ENCODE measurements at regions not wholly inside any gene's neighbourhood (a gene's known extent, or its start where the extent isn't known, plus 50 kb on each side); places are given as distances from the start of the nearest gene placed in this dataset.

DNA sequence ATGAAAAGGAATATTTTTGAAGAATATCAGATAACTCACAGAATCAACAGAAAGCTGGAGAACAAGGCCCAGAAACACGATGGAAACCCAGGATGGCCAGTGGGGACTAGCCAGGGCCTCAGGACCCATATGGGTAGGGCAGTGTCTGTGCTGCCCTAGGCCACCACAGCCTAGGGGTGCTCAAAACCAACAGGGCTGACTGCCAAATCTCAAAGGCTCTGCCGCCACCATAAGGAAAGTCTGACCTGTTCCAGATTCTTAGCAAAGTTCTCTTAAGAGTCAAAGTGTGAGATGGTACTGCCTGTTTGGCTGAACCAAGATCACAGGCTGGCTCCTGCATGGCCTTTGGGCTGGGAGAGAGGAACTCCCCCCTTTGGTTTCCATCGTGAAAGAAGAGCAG lies 164.7 kb upstream of the CTTNBP2NL start:
- no peak for DNase-seq

GRCh38 chr1:112232848-112233247 lies 163.2 kb upstream of the CTTNBP2NL start:
- no peak for DNase-seq

GRCh38 chr1:112234710-112235109 lies 161.3 kb upstream of the CTTNBP2NL start:
- DNase-seq: no peak

DNA sequence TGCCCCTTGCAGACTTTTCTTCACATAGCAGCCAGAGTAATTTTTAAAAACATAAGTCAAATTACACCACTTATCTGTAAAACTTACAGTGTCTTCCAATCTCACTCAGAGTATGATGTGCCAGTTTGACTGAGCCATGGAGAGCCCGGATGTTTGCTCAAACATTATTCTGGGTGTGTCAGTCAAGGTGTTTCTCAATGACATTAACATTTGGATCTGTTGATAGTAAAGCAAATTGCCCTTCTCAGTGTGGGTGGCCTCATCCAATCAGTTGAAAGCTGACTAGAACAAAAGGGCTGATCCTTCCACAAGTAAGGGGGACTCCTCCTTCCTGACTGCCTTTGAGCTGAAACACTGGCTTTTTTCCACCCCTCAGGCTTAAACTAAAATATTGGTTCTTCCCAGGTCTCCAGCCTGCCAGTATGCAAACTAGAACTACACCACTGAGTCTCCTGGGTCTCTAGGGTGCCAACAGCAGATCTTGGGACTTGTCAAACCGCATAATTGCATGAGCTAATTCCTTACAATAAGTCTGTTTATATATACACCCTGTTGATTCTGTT lies 157.9 kb upstream of the CTTNBP2NL start:
- no peak for DNase-seq

GRCh38 chr1:112239683-112240330 lies 156.2 kb upstream of the CTTNBP2NL start:
- DNase-seq: no peak

DNA sequence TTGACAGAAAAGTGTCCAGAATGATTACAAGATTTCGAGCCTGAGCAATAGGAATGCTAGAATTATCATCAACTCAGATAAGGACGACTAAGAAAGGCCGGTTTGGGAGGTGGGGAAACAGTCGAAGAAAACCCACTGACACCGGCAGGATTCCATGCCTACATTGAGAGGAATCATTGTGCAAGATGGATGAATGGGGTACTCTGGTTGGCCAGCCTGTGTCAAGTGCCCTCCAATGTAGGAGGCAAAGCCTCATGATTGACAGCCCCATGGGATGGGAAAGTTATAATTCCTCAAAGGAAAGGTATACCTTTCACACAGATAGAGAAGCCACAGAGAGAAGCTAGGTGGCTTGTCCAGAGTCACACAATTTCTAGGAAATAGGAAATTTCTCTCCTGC lies 153.5 kb upstream of the CTTNBP2NL start:
- DNase-seq: no peak

GRCh38 chr1:112244131-112244530 lies 151.9 kb upstream of the CTTNBP2NL start:
- DNase-seq: no peak

- no peak for DNase-seq
These were observed 150.9 kb upstream of the CTTNBP2NL start for GRCh38 chr1:112245114-112245513.

GRCh38 chr1:112247036-112247597 lies 148.9 kb upstream of the CTTNBP2NL start:
- DNase-seq: no peak

DNA sequence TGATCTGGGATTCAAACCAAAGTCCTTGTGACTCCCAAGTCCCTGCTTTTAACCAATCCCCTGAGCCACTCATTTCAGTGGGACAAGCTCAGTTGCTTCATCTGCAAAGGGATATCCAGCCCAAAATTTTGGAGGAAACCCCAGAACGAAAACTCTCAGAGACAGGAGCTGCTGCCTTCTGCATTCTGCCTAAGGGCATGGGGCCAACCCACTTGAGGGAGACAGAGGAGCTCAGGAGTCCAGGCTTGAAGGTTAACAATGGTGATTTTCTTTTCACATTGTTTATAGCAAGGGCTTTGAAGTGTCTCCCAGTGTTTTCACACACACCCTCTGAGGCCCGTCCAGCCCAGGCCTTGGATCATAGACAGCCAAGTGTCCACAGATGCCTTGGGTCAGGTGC lies 148.1 kb upstream of the CTTNBP2NL start:
- no peak for DNase-seq

DNA sequence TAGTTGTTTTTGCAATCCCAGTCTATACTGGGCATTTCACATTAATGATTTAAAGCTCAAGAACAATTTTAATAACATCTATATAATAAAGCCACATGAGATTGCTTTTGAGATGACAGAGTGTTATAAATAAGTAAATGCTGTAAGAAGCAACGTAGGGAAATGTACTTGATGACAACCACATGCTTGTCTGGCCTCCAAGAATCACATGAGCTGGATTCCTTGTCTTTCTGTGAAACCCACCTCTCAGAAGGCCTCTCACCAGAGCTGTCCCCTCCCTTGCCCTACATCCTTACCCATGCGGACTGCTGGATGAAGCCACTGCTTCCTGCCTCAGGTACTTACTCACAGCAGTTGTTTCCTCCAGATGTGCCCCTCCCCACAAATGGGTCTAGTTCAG lies 145.1 kb upstream of the CTTNBP2NL start:
- DNase-seq: no peak

- DNase-seq: no peak
These were observed 144.1 kb upstream of the CTTNBP2NL start for GRCh38 chr1:112251766-112252506.

DNA sequence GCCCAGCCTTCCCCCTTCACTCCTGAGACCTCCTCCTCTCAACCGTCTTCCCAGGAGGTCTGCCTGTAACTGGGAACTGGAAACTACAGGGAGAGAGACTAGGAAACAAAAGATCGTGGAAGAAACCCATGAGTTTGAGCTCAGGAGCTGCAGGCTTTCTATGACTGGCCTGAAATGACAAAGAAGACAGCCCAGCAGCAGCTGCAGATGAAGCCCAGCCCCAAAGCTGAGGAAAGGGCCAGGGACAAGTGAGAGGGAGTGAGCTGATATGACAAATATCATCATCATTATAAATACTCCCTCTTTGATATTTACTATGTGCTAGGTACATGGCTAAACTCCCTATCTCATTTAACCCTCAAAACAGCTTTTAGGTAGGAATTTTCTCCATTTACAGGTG lies 142.6 kb upstream of the CTTNBP2NL start:
- no peak for DNase-seq

DNA sequence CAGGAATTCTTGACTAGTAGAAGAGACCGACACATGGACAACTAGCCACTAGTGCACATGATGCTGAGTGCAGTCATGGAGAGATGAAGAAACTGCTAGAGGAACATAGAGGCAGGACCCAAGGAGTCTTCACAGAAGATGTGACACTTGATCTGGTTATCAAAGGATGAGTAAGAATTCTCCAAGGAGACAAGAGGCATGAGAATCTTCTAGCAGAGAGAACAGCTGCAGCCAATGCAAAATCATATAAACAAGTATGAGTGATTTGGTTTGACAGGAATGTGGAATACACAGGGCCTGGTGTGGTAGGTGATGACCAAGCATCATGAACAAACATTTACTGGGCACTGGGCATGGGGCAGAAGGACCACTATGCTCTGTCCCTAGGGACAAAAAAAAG lies 140.9 kb upstream of the CTTNBP2NL start:
- no peak for DNase-seq

DNA sequence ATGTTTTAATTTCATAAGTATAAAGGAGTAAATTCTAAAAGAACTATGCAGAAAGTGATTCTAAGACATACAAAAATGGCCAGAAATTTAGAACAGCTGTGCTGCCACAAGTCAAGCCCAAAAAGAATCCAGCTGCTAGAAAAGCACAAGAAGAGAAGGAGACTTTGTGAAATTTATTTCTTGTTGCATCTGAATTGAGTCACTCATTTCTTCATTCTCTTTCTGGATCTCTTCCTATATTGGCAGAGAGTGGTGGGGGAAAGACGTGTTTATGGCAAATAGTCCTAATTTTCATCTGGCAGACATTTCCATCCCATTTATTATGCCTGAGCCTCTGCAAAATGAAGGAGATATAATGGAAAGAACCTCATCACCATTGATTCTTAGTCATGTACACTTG lies 139.6 kb upstream of the CTTNBP2NL start:
- DNase-seq: no peak

DNA sequence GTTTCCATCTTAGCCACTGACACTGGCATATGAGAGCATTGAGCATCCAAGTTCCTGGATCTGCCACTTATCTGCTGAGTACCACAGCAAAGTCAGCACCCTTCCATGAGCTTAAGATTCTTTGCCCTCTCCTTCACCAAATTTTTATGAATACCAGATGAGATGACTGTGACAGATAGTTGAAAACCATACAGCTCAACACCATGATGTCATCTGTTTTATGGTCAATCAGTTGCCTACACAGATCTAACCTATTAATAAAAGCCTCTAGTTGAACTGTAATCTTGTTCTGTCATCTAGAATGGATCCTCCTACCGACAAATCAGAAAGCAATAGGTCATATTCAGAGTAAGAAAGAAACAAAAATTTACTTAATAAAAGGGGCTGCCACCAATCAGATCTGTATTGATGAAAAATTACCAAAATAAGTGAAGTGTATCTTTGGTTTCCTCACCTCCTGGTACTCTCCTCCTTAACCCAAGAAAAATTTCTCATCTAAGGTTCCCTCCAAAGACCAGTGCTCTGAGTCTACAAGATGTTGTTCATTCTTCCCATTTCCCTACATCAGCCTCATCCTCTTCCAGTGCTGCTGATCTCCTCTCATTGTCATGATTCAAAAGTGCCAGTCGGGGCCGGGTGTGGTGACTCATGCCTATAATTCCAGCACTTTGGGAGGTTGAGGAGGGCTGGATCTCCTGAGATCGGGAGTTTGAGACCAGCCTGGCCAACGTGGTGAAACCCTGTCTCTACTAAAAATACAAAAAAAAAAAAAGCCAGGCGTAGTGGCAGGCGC lies 138.8 kb upstream of the CTTNBP2NL start:
- no peak for DNase-seq

- DNase-seq: no peak
These were observed 135.3 kb upstream of the CTTNBP2NL start for GRCh38 chr1:112260699-112261098.

- DNase-seq: no peak
These were observed 133.7 kb upstream of the CTTNBP2NL start for GRCh38 chr1:112262316-112262715.

DNA sequence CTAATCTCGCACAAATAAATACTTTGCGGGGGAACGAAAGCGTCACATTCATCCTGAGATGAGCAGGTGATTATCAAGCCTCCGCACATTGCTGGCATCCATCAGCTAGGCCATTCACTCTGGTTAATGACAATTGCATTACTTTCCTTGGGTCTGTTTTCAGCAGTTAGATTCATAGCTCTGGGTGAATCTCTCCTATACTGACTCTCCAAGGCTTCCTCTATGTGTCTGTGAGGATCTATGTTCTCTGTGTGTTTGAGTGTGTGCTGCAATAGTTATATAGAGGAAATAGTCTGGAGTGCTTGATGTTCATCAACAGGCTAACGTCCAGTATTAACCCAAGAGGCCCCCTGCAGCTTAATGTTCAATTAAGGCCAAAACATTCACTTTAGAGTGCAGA lies 133.0 kb upstream of the CTTNBP2NL start:
- no peak for DNase-seq

DNA sequence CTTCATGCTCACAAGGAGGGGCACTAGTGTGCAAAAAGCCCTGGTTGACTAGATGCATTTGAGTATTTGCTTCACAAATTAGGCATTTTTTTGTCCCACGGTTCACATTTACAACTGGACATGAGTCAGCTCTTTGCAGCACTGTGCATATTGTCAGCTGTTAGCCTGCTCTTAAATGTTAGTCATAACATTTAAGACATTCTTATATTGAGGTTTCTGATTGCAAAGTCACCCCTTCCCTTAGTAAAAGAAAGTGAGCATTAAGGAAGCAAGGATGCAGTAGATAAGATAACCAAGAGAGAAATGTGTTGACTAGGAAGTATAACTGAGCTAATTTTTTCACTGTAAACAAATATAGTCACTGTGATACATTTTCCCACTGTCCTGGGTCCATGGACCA lies 132.6 kb upstream of the CTTNBP2NL start:
- DNase-seq: no peak

DNA sequence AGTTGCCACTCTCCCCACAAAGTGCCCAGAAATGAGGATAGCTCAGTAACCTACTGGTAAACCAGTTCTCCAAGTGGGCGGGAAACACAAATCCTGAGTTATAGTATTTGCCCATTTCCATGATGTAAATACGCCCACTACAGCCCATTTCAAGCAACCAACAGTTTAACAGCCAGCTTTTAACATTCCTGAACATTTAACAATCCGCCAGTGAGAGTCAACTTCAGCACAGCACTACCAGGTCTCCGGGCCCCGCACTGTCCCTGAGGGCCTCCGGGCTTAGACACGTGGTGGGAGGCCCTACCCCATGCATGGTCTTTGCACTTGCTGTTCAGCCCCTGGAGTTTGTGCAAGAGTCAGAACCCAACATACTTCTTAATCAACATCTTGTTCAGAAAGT lies 132.0 kb upstream of the CTTNBP2NL start:
- no peak for DNase-seq

- no peak for DNase-seq
These were observed 131.5 kb upstream of the CTTNBP2NL start for GRCh38 chr1:112264553-112264952.

- no peak for DNase-seq
These were observed 130.1 kb upstream of the CTTNBP2NL start for GRCh38 chr1:112265931-112266330.
